Germinal center (tissue), 1 donor: ENCODE measurements at regions not wholly inside any gene's neighbourhood (a gene's known extent, or its start where the extent isn't known, plus 50 kb on each side); places are given as distances from the start of the nearest gene placed in this dataset.
"Not testable (repeated sequence)": the region's sequence is repeated elsewhere in the genome, so short reads cannot be mapped to it uniquely, and the experiment has no call there.

Source experiments
- DNase-seq: peaks from one replicate; pipeline ENCODE4 v3.0.0; 2012; ENCODE audit warnings: mixed read lengths, low spot score

GRCh38 chr13:64674126-64674525 is 2556.0 kb downstream of the PCDH9 start:
- DNase-seq = no peak

- no peak for DNase-seq
Measured at GRCh38 chr13:64672751-64673150, 2557.4 kb downstream of the PCDH9 start.

GRCh38 chr13:64662887-64663593 is 2567.1 kb downstream of the PCDH9 start:
- no peak for DNase-seq

- DNase-seq = no peak
Measured at GRCh38 chr13:64648293-64648692, 2581.8 kb downstream of the PCDH9 start.

- no peak for DNase-seq
Measured at GRCh38 chr13:64643066-64643465, 2587.1 kb downstream of the PCDH9 start.

- no peak for DNase-seq
Measured at GRCh38 chr13:64640002-64640401, 2590.1 kb downstream of the PCDH9 start.

GRCh38 chr13:64639206-64639605 is 2590.9 kb downstream of the PCDH9 start:
- no peak for DNase-seq

GRCh38 chr13:64633948-64634347 is 2596.2 kb downstream of the PCDH9 start:
- DNase-seq = no peak

GRCh38 chr13:64627654-64628053 is 2602.5 kb downstream of the PCDH9 start:
- no peak for DNase-seq

GRCh38 chr13:64626105-64626504 is 2604.0 kb downstream of the PCDH9 start:
- DNase-seq = no peak

GRCh38 chr13:64617231-64617630 is 2612.9 kb downstream of the PCDH9 start:
- no peak for DNase-seq

GRCh38 chr13:64591971-64592370 is 2638.2 kb downstream of the PCDH9 start:
- no peak for DNase-seq

GRCh38 chr13:64579331-64579730 is 2650.8 kb downstream of the PCDH9 start:
- DNase-seq = no peak

GRCh38 chr13:64568748-64569147 is 2661.4 kb downstream of the PCDH9 start:
- DNase-seq = no peak

GRCh38 chr13:64558031-64558430 is 2672.1 kb downstream of the PCDH9 start:
- DNase-seq = not testable (repeated sequence)

GRCh38 chr13:64556376-64556775 is 2673.8 kb downstream of the PCDH9 start:
- no peak for DNase-seq

- no peak for DNase-seq
Measured at GRCh38 chr13:64553411-64554129, 2676.6 kb downstream of the PCDH9 start.

- no peak for DNase-seq
Measured at GRCh38 chr13:64551755-64552154, 2678.4 kb downstream of the PCDH9 start.

- DNase-seq = no peak
Measured at GRCh38 chr13:64546371-64546770, 2683.8 kb downstream of the PCDH9 start.

GRCh38 chr13:64540976-64541375 is 2689.2 kb downstream of the PCDH9 start:
- no peak for DNase-seq

GRCh38 chr13:64540468-64540867 is 2689.7 kb downstream of the PCDH9 start:
- no peak for DNase-seq

- DNase-seq = no peak
Measured at GRCh38 chr13:64538711-64539110, 2691.4 kb downstream of the PCDH9 start.

- DNase-seq = no peak
Measured at GRCh38 chr13:64534302-64534701, 2695.8 kb downstream of the PCDH9 start.

GRCh38 chr13:64531400-64531799 is 2698.7 kb downstream of the PCDH9 start:
- DNase-seq = no peak
